H9 (cell line): ENCODE measurements at regions not wholly inside any gene's neighbourhood (a gene's known extent, or its start where the extent isn't known, plus 50 kb on each side); places are given as distances from the start of the nearest gene placed in this dataset.

Source experiments
- DNase-seq: peaks from one replicate; pipeline ENCODE4 v3.0.0-alpha.2; 2017
- H2AFZ ChIP-seq: one replicate; pipeline ENCODE4 v1.6.1; 2013; ENCODE audit warnings: mild to moderate bottlenecking, low read length, control low read depth, moderate library complexity
- H2AK5ac ChIP-seq: 2 replicates; pipeline ENCODE4 v1.6.1; 2013; ENCODE audit warnings: low read length, control low read depth, mixed read lengths; ENCODE audit not compliant: insufficient read length
- H2BK120ac ChIP-seq: one replicate; pipeline ENCODE4 v1.6.1; 2013; ENCODE audit warnings: low read depth, mild to moderate bottlenecking, low read length, control low read depth, inconsistent platforms; ENCODE audit not compliant: poor library complexity, severe bottlenecking
- H2BK12ac ChIP-seq: 2 replicates; pipeline ENCODE4 v1.6.1; 2013; ENCODE audit warnings: low read length, control low read depth, mixed read lengths, low read depth; ENCODE audit not compliant: insufficient read length
- H2BK15ac ChIP-seq: 2 replicates; pipeline ENCODE4 v1.6.1; 2013; ENCODE audit warnings: low read depth, low read length, control low read depth
- H2BK20ac ChIP-seq: one replicate; pipeline ENCODE4 v1.6.1; 2013; ENCODE audit warnings: low read depth, mild to moderate bottlenecking, low read length, control low read depth, inconsistent platforms; ENCODE audit not compliant: poor library complexity, severe bottlenecking
- H2BK5ac ChIP-seq: 2 replicates; pipeline ENCODE4 v1.6.1; 2013; ENCODE audit warnings: low read length, control low read depth, mixed read lengths; ENCODE audit not compliant: insufficient read length
- H3K14ac ChIP-seq: 2 replicates; pipeline ENCODE4 v1.6.1; 2013; ENCODE audit warnings: low read length, control low read depth; ENCODE audit not compliant: insufficient read depth
- H3K18ac ChIP-seq: 2 replicates; pipeline ENCODE4 v1.6.1; 2013; ENCODE audit warnings: low read depth, mild to moderate bottlenecking, mixed read lengths, low read length, control low read depth; ENCODE audit not compliant: insufficient read length
- H3K23ac ChIP-seq: 2 replicates; pipeline ENCODE4 v1.6.1; 2013; ENCODE audit warnings: low read length, control low read depth, mixed read lengths, low read depth; ENCODE audit not compliant: insufficient read length
- H3K23me2 ChIP-seq: 2 replicates; pipeline ENCODE4 v1.6.1; 2013; ENCODE audit warnings: low read depth, mild to moderate bottlenecking, mixed read lengths, low read length, control low read depth; ENCODE audit not compliant: insufficient read length, poor library complexity, severe bottlenecking
- H3K27ac ChIP-seq: 2 replicates; pipeline ENCODE4 v1.5.1; 2013; ENCODE audit warnings: low read length, control low read depth, mixed read lengths, low read depth; ENCODE audit not compliant: insufficient read length
- H3K27me3 ChIP-seq: 2 replicates; pipeline ENCODE4 v1.6.1; 2013; ENCODE audit warnings: low read length, control low read depth, inconsistent platforms; ENCODE audit not compliant: insufficient read depth
- H3K4ac ChIP-seq: 2 replicates; pipeline ENCODE4 v1.6.1; 2013; ENCODE audit warnings: low read depth, mild to moderate bottlenecking, control low read depth, inconsistent platforms, low read length, moderate library complexity
- H3K4me1 ChIP-seq: 2 replicates; pipeline ENCODE4 v1.6.1; 2013; ENCODE audit warnings: low read length, control low read depth, inconsistent platforms; ENCODE audit not compliant: insufficient read depth
- H3K4me2 ChIP-seq: 2 replicates; pipeline ENCODE4 v1.6.1; 2013; ENCODE audit warnings: low read length, control low read depth, mixed read lengths; ENCODE audit not compliant: insufficient read length, insufficient read depth
- H3K56ac ChIP-seq: 2 replicates; pipeline ENCODE4 v1.6.1; 2013; ENCODE audit warnings: low read depth, mild to moderate bottlenecking, mixed read lengths, low read length, control low read depth; ENCODE audit not compliant: insufficient read length
- H3K79me1 ChIP-seq: 2 replicates; pipeline ENCODE4 v1.6.1; 2013; ENCODE audit warnings: low read depth, mild to moderate bottlenecking, moderate library complexity, low read length, control low read depth, inconsistent platforms; ENCODE audit not compliant: insufficient read depth, poor library complexity, severe bottlenecking
- H3K79me2 ChIP-seq: 2 replicates; pipeline ENCODE4 v1.6.1; 2013; ENCODE audit warnings: low read length, control low read depth, inconsistent platforms; ENCODE audit not compliant: insufficient read depth
- H3K9ac ChIP-seq: 2 replicates; pipeline ENCODE4 v1.6.1; 2013; ENCODE audit warnings: low read length, control low read depth, mixed read lengths; ENCODE audit not compliant: insufficient read length; ENCODE audit errors: extremely low read depth
- H3K9me3 ChIP-seq: one replicate; pipeline ENCODE4 v1.6.1; 2013; ENCODE audit warnings: low read depth, low read length, inconsistent platforms; ENCODE audit not compliant: control insufficient read depth
- H3T11ph ChIP-seq: one replicate; pipeline ENCODE4 v1.6.1; 2013; ENCODE audit warnings: mild to moderate bottlenecking, low read length, control low read depth, inconsistent platforms
- H4K20me1 ChIP-seq: one replicate; pipeline ENCODE4 v1.6.1; 2013; ENCODE audit not compliant: control insufficient read depth, insufficient read length, insufficient read depth
- H4K5ac ChIP-seq: 2 replicates; pipeline ENCODE4 v1.6.1; 2013; ENCODE audit warnings: low read depth, mild to moderate bottlenecking, mixed read lengths, low read length, control low read depth; ENCODE audit not compliant: insufficient read length
- H4K8ac ChIP-seq: replicated peaks from 2 replicates; pipeline ENCODE4 v1.6.1; 2013; ENCODE audit warnings: low read length, control low read depth, mixed read lengths, low read depth; ENCODE audit not compliant: insufficient read length
- H4K91ac ChIP-seq: 2 replicates; pipeline ENCODE4 v1.6.1; 2013; ENCODE audit warnings: low read depth, mild to moderate bottlenecking, moderate library complexity, mixed read lengths, low read length, control low read depth; ENCODE audit not compliant: insufficient read length
- H3K27ac Mint-ChIP-seq, 3 experiments: 2 replicates in 2 of 3; 3 replicates in 1 of 3; pipeline ENCODE4 v1.8.0; 2020 to 2021; ENCODE audit warnings: mixed read lengths in 3 of 3, mild to moderate bottlenecking in 1 of 3, moderate library complexity in 1 of 3
- H3K27me3 Mint-ChIP-seq: 2 replicates; pipeline ENCODE4 v1.8.0; 2021; ENCODE audit warnings: low read depth, mild to moderate bottlenecking, moderate library complexity, mixed read lengths
- H3K36me3 Mint-ChIP-seq, 3 experiments: 2 replicates in 2 of 3; 3 replicates in 1 of 3; pipeline ENCODE4 v1.8.0; 2020 to 2021; ENCODE audit warnings: low read depth in 3 of 3, mixed read lengths in 3 of 3; ENCODE audit not compliant: insufficient read depth in 1 of 3
- H3K4me1 Mint-ChIP-seq, 2 experiments: 2 replicates each; pipeline ENCODE4 v1.8.0; 2020; ENCODE audit warnings: mixed read lengths in 2 of 2
- H3K4me3 Mint-ChIP-seq, 2 experiments: 2 replicates in 1 of 2; 3 replicates in 1 of 2; pipeline ENCODE4 v1.8.0; 2020 to 2021; ENCODE audit warnings: mild to moderate bottlenecking in 2 of 2, mixed read lengths in 2 of 2, moderate library complexity in 1 of 2
- H3K9me3 Mint-ChIP-seq, 2 experiments: 2 replicates in 1 of 2; 3 replicates in 1 of 2; pipeline ENCODE4 v1.8.0; 2020; ENCODE audit warnings: mild to moderate bottlenecking in 2 of 2, mixed read lengths in 2 of 2, moderate library complexity in 1 of 2
- WGBS: extraction: QIAGEN DNeasy Blood & Tissue Kit; methylation state at CpG from one replicate; pipeline ENCODE4 v1.1.7; 2013; ENCODE audit warnings: missing lambda C conversion rate, low lambda C conversion rate, mixed read lengths; ENCODE audit not compliant: insufficient read length; ENCODE audit errors: extremely low coverage; 5-methylcytosine and 5-hydroxymethylcytosine counted together
- TF ChIP-seq, protein P1 (sequence below): fragments of 200-600 bp; sonication (generic); conservative IDR thresholded peaks from 3 replicates; pipeline ENCODE4 v1.8.0; 2021; ENCODE audit warnings: antibody characterized with exemption, mild to moderate bottlenecking

DNA sequence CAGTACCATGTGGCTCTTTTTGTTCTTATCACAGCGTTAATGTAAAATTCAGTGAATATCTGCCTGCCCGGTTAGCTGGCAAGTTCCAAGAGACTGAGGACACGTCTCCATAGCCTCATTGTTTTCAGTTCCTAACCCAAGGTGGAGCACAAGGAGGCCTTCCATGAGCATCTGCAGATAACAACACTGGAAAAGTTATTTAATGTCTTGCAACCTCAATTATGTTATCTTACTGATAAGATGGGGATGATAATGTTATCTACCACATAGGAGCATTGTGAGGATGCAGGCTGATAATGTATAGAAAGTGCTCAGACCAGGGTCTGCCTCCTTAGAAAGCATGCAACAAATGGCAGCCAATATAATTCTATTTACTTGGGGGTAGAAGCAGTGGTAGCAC, 109.6 kb upstream of the DNAH14 start:
- Histone ChIP-seq H3K56ac (no peak overlapping the region), H3K4me2 (no peak overlapping the region), H2BK120ac (no peak overlapping the region), H3T11ph (no peak overlapping the region), H3K9ac (no peak overlapping the region), H3K14ac (no peak overlapping the region), H2BK5ac (no peak overlapping the region), H3K27ac (no peak overlapping the region), H2AFZ (no peak overlapping the region), H3K4me1 (no peaks in the 10 kb centered on the region), H3K9me3 (peaks cover 24% of the 10 kb centered on the region), H3K23me2 (no peaks in the 10 kb centered on the region), H3K79me1 (no peaks in the 10 kb centered on the region), H2BK15ac (no peak overlapping the region), H3K4ac (no peak overlapping the region), H2BK20ac (no peak overlapping the region), H3K18ac (no peak overlapping the region), H4K5ac (no peak overlapping the region), H2AK5ac (no peak overlapping the region), H4K8ac (no peak overlapping the region), H2BK12ac (no peak overlapping the region), H4K20me1 (no peaks in the 10 kb centered on the region), H3K27me3 (no peaks in the 10 kb centered on the region), H3K23ac (no peak overlapping the region), H3K79me2 (no peaks in the 10 kb centered on the region), H4K91ac (no peak overlapping the region)
- Mint-ChIP-seq H3K9me3 (peaks cover 37 to 40% of the 10 kb centered on the region in 2 experiments), H3K27ac (no peak overlapping the region; a peak in 1 of 7 replicates), H3K4me1 (peaks cover 0 to 3% of the 10 kb centered on the region in 2 experiments; a peak in 1 of 4 replicates), H3K4me3 (no peak overlapping the region), H3K27me3 (peaks cover 3% of the 10 kb centered on the region), H3K36me3 (peaks cover 12 to 23% (median 13%) of the 10 kb centered on the region in 3 experiments)
- TF ChIP-seq, protein P1, sequence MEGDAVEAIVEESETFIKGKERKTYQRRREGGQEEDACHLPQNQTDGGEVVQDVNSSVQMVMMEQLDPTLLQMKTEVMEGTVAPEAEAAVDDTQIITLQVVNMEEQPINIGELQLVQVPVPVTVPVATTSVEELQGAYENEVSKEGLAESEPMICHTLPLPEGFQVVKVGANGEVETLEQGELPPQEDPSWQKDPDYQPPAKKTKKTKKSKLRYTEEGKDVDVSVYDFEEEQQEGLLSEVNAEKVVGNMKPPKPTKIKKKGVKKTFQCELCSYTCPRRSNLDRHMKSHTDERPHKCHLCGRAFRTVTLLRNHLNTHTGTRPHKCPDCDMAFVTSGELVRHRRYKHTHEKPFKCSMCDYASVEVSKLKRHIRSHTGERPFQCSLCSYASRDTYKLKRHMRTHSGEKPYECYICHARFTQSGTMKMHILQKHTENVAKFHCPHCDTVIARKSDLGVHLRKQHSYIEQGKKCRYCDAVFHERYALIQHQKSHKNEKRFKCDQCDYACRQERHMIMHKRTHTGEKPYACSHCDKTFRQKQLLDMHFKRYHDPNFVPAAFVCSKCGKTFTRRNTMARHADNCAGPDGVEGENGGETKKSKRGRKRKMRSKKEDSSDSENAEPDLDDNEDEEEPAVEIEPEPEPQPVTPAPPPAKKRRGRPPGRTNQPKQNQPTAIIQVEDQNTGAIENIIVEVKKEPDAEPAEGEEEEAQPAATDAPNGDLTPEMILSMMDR, result no peak
- no peak for DNase-seq
- no CpG with 5 or more reads among the region's 3 CpGs for WGBS
